ENCODE measurements at regions not wholly inside any gene's neighbourhood (a gene's known extent, or its start where the extent isn't known, plus 50 kb on each side); places are given as distances from the start of the nearest gene placed in this dataset.
A peak's percentile ranks its signal among the peaks of the same experiment; 100 is the strongest.

- no peak for TF ChIP-seq CTCF (IDR thresholded peaks at IDR 0.05; ENCODE audit: control extremely low read depth, extremely low read depth, low read depth, missing control alignments)
- CTCF ChIA-PET, result interaction anchor here (0.8 to 1.3 kb wide), 3 partner anchors 11 to 481 kb away, joined by 3 to 4 read pairs (median 3); no protein-coding TSS in a partner anchor
- POLR2A ChIA-PET, result no interaction called here
- DNase-seq (ENCODE audit: extremely low spot score), result no peak
Measured at GRCh38 chr6:139850512-139850911, 476.1 kb upstream of the CITED2 start.

- no peak for TF ChIP-seq CTCF (IDR thresholded peaks at IDR 0.05; ENCODE audit: control extremely low read depth, extremely low read depth, low read depth, missing control alignments)
- POLR2A ChIA-PET, result no interaction called here
- CTCF ChIA-PET, result no interaction called here
- no peak for DNase-seq (ENCODE audit: extremely low spot score)
Measured at GRCh38 chr6:139847457-139847813, 473.0 kb upstream of the CITED2 start.

GRCh38 chr6:139846538-139847456 lies 472.3 kb upstream of the CITED2 start:
- ChIA-PET CTCF (no interaction called here), POLR2A (no interaction called here)
- TF ChIP-seq CTCF (IDR thresholded peaks at IDR 0.05; ENCODE audit: control extremely low read depth, extremely low read depth, low read depth, missing control alignments), result no peak
- DNase-seq (ENCODE audit: extremely low spot score), result no peak

- DNase-seq (ENCODE audit: extremely low spot score), result no peak
- no peak for TF ChIP-seq CTCF (IDR thresholded peaks at IDR 0.05; ENCODE audit: control extremely low read depth, extremely low read depth, low read depth, missing control alignments)
- ChIA-PET CTCF (interaction anchor here (1.2 kb wide), 1 partner anchor 9 kb away, joined by 4 read pairs; no protein-coding TSS in a partner anchor), POLR2A (no interaction called here)
Measured at GRCh38 chr6:139844907-139845306, 470.5 kb upstream of the CITED2 start.

DNA sequence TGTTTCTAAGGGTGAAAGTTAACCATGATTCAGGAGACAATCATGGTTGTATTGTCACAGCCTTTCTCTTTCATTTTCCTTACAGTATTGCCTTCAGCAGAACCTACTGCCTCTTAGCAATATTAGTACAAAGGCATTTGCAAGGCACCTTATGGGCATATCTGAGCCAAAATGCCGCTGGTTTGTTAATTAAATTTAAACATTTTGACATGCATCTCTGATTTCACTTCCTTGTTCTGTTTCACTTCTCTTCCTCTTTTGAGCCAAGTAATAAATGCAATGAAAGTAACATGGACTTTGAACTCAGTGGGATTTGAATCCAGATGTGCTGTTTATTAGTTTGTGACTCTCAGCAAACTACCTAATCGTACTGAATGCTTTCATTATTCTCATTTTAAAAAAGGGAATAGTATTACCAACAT lies 467.4 kb upstream of the CITED2 start:
- DNase-seq (ENCODE audit: extremely low spot score), result peak; percentile 34
- POLR2A ChIA-PET, result no interaction called here
- CTCF ChIA-PET, result no interaction called here
- no peak for TF ChIP-seq CTCF (IDR thresholded peaks at IDR 0.05; ENCODE audit: control extremely low read depth, extremely low read depth, low read depth, missing control alignments)

DNA sequence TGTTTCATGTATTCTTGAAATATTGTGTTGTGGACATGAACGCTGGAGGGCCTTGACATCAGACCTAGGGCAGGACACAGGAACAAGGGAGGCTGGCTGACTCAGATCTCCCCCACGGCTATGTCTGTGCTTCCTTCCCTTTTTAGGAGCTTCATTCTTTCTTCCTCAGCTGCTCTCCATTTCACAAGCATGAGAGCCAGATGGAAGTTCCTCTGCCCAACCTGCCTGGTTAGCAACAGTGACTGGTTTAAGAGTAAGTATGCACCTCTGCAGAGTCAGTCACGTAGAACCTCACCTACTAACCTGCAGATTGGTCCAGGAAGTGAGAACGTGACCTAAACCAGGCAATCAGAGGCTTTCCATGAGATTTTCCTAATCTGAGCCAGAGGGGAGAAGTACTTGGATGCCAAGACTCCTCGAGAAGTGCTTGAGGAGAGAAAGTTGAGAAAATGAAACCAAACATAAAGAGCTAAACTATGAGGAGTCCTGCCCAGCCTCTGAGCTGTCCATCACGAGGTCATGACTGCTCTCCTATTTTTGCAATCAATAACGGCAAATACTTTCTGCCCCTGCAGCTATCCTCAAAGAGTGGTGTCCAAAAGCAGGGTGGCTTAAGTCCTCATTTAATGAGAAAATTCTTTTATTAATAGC lies 465.2 kb upstream of the CITED2 start:
- POLR2A ChIA-PET, result no interaction called here
- CTCF ChIA-PET, result interaction anchor here (1.6 kb wide), 1 partner anchor 14 kb away, joined by 4 read pairs; no protein-coding TSS in a partner anchor
- DNase-seq (ENCODE audit: extremely low spot score), result no peak

More for the DNA sequence above, 465.2 kb upstream of the CITED2 start:
- no peak for TF ChIP-seq CTCF (IDR thresholded peaks at IDR 0.05; ENCODE audit: control extremely low read depth, extremely low read depth, low read depth, missing control alignments)
